Suprapubic skin (tissue), 4 donors: ENCODE measurements at regions not wholly inside any gene's neighbourhood (a gene's known extent, or its start where the extent isn't known, plus 50 kb on each side); places are given as distances from the start of the nearest gene placed in this dataset.

Experiments used
- DNase-seq, 2 donors: peaks; one replicate each; pipeline ENCODE4 v3.0.0-alpha.2; 2019; ENCODE audit warnings: low spot score in 2 of 2
- H3K27ac ChIP-seq: fragments of 200-600 bp; sonication (generic); one replicate; pipeline ENCODE4 v1.5.1; 2019
- H3K27me3 ChIP-seq: fragments of 200-600 bp; sonication (generic); one replicate; pipeline ENCODE4 v1.5.1; 2019
- H3K36me3 ChIP-seq: fragments of 200-600 bp; sonication (generic); one replicate; pipeline ENCODE4 v1.5.1; 2019
- H3K4me1 ChIP-seq: fragments of 200-600 bp; sonication (generic); one replicate; pipeline ENCODE4 v1.5.1; 2019
- H3K4me3 ChIP-seq: fragments of 200-600 bp; sonication (generic); one replicate; pipeline ENCODE4 v1.5.1; 2019; ENCODE audit warnings: mild to moderate bottlenecking
- H3K9me3 ChIP-seq: fragments of 200-600 bp; sonication (generic); one replicate; pipeline ENCODE4 v1.5.1; 2019
- CTCF ChIP-seq, 2 donors: fragments of 200-600 bp in 1 of 2; fragments of 450-650 bp in 1 of 2; sonication (generic) in 1 of 2; IDR thresholded peaks; one replicate each; pipeline ENCODE4 v1.5.1; 2016 to 2019; ENCODE audit warnings: antibody characterized with exemption in 2 of 2, mild to moderate bottlenecking in 1 of 2, moderate library complexity in 1 of 2
- EP300 ChIP-seq: sonication (generic); formaldehyde crosslinking; IDR thresholded peaks from one replicate; pipeline ENCODE4 v1.6.1; 2017; ENCODE audit warnings: antibody characterized with exemption
- POLR2A ChIP-seq, 2 donors: fragments of 450-650 bp; IDR thresholded peaks; one replicate each; pipeline ENCODE4 v1.6.1; 2017; ENCODE audit warnings: antibody characterized with exemption in 2 of 2, mild to moderate bottlenecking in 2 of 2, moderate library complexity in 2 of 2
- POLR2AphosphoS5 ChIP-seq, 3 donors: sonication (generic); formaldehyde crosslinking; IDR thresholded peaks; one replicate each; pipeline ENCODE4 v1.6.1; 2017; ENCODE audit warnings: antibody characterized with exemption in 3 of 3
- WGBS: methylation state at CpG from one replicate; pipeline ENCODE4 v1.1.5; 2018; 5-methylcytosine and 5-hydroxymethylcytosine counted together

GRCh38 chr4:15250021-15250441 is 177.8 kb upstream of the C1QTNF7 start:
- H3K4me3 ChIP-seq = no peak overlapping the region
- H3K27ac ChIP-seq = no peak overlapping the region
- H3K27me3 ChIP-seq = no peaks in the 10 kb centered on the region
- peaks cover 8% of the 10 kb centered on the region for H3K4me1 ChIP-seq
- H3K9me3 ChIP-seq = no peaks in the 10 kb centered on the region
- TF ChIP-seq POLR2A (IDR thresholded peaks at IDR 0.05) (no peak), CTCF (IDR thresholded peaks at IDR 0.05) (no peak), POLR2AphosphoS5 (IDR thresholded peaks at IDR 0.05) (no peak)
- no peaks in the 10 kb centered on the region for H3K36me3 ChIP-seq
- DNase-seq = no peak
- WGBS = 31% methylated on average over 3 of the region's 3 CpGs

GRCh38 chr4:15253349-15253748 is 174.5 kb upstream of the C1QTNF7 start:
- TF ChIP-seq POLR2AphosphoS5 (IDR thresholded peaks at IDR 0.05) (no peak), EP300 (no peak), CTCF (IDR thresholded peaks at IDR 0.05) (no peak), POLR2A (IDR thresholded peaks at IDR 0.05) (no peak)
- WGBS = 60% methylated on average over 4 of the region's 4 CpGs
- Histone ChIP-seq H3K27me3 (no peaks in the 10 kb centered on the region), H3K4me3 (no peak overlapping the region), H3K36me3 (no peaks in the 10 kb centered on the region), H3K27ac (peak overlapping the region; percentile 29), H3K4me1 (peaks cover 10% of the 10 kb centered on the region), H3K9me3 (no peaks in the 10 kb centered on the region)
- no peak for DNase-seq

- 51% methylated on average over 7 of the region's 7 CpGs for WGBS
- Histone ChIP-seq H3K27me3 (no peaks in the 10 kb centered on the region), H3K4me1 (peaks cover 10% of the 10 kb centered on the region), H3K4me3 (no peak overlapping the region), H3K36me3 (no peaks in the 10 kb centered on the region), H3K27ac (peak overlapping the region; percentile 29), H3K9me3 (no peaks in the 10 kb centered on the region)
- no peak for TF ChIP-seq POLR2AphosphoS5 (IDR thresholded peaks at IDR 0.05)
- no peak for TF ChIP-seq POLR2A (IDR thresholded peaks at IDR 0.05)
- no peak for TF ChIP-seq EP300
- no peak for TF ChIP-seq CTCF (IDR thresholded peaks at IDR 0.05)
- DNase-seq = peak in 1 of 2 donors; percentile 78
Measured at GRCh38 chr4:15254236-15254880, 173.5 kb upstream of the C1QTNF7 start.

GRCh38 chr4:15255537-15255936 is 172.3 kb upstream of the C1QTNF7 start:
- H3K27me3 ChIP-seq = no peaks in the 10 kb centered on the region
- DNase-seq = no peak
- 61% methylated on average over 4 of the region's 4 CpGs for WGBS
- no peaks in the 10 kb centered on the region for H3K9me3 ChIP-seq
- peaks cover 10% of the 10 kb centered on the region for H3K4me1 ChIP-seq
- H3K4me3 ChIP-seq = no peak overlapping the region
- no peaks in the 10 kb centered on the region for H3K36me3 ChIP-seq
- TF ChIP-seq POLR2AphosphoS5 (IDR thresholded peaks at IDR 0.05) (no peak), CTCF (IDR thresholded peaks at IDR 0.05) (no peak), EP300 (no peak), POLR2A (IDR thresholded peaks at IDR 0.05) (no peak)
- H3K27ac ChIP-seq = no peak overlapping the region

- Histone ChIP-seq H3K27me3 (no peaks in the 10 kb centered on the region), H3K36me3 (no peaks in the 10 kb centered on the region), H3K27ac (no peak overlapping the region), H3K4me3 (no peak overlapping the region), H3K9me3 (no peaks in the 10 kb centered on the region), H3K4me1 (no peaks in the 10 kb centered on the region)
- no peak for DNase-seq
- 51% methylated on average over 5 of the region's 5 CpGs for WGBS
- TF ChIP-seq CTCF (IDR thresholded peaks at IDR 0.05) = no peak
- TF ChIP-seq POLR2AphosphoS5 (IDR thresholded peaks at IDR 0.05) = no peak
- no peak for TF ChIP-seq EP300
- no peak for TF ChIP-seq POLR2A (IDR thresholded peaks at IDR 0.05)
Measured at GRCh38 chr4:15260758-15261157, 167.1 kb upstream of the C1QTNF7 start.
